ENCODE measurements at regions not wholly inside any gene's neighbourhood (a gene's known extent, or its start where the extent isn't known, plus 50 kb on each side); places are given as distances from the start of the nearest gene placed in this dataset.

DNA sequence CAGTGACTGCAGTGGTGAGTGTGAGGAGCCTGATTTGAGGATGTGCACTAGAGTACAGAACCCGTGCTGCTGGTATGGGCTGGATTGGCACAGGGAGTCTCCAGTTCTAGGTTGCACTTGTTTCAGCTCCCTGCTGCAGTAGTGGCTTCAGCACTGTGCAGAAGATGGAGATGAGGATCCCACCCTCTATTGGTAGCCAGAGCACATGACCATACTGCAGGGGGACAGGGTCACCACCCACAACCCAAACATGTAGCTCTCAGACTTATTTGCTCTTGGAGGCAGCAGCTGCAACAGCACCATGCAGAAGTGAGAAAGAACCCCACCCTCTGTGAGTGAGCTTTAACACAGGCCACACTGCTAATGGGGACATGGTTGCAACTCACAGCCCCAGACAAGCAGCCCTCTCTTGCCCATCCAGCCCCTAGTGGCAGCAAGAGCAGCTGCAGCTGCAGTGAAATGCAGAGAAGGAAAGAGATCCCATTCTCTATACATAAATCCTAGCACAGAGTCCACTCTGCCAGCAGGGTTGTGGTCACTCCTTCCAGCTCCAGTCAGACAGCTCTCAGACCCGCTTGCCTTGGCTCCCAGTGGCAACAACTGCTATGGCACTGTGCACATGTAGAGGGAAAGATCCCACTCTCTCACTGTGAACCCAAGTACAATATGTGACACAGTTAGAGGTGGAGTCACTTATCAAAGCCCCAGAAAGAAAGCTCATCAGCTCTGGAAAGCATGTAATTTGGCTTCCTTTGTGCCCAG, 51.4 kb upstream of the SCIN start:
- peak; percentile 62 for DNase-seq (ENCODE audit: low spot score)

DNA sequence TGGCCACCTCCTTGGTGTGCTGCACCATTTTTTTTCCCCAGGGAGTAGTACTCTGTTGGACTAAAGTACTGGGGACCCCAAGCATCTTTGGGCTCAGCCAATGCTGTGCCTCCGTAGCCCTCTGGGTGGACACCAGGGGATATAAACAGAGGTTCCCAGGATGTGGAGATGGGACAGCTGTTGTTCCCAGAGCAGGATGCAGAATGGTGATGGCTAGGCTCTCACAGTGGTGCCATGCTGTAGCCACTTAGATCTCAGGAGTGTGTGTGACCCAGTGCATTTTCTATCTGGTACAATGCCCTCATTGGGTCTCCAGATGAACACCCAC, 50.9 kb upstream of the SCIN start:
- no peak for DNase-seq (ENCODE audit: low spot score)

Data from HuH-7 (cell line).